BE2C (cell line): ENCODE measurements at regions not wholly inside any gene's neighbourhood (a gene's known extent, or its start where the extent isn't known, plus 50 kb on each side); places are given as distances from the start of the nearest gene placed in this dataset.
"Not testable (repeated sequence)": the region's sequence is repeated elsewhere in the genome, so short reads cannot be mapped to it uniquely, and the experiment has no call there.

Experiments
- DNase-seq: peaks from one replicate; pipeline ENCODE4 v3.0.0-alpha.2; 2020
- H3K27me3 ChIP-seq: fragments of 250-450 bp; sonication (Bioruptor Pico); 2 replicates; pipeline ENCODE4 v1.5.1; 2020; ENCODE audit warnings: mild to moderate bottlenecking
- H3K36me3 ChIP-seq: fragments of 250-450 bp; sonication (Bioruptor Pico); 2 replicates; pipeline ENCODE4 v1.5.1; 2020; ENCODE audit warnings: mild to moderate bottlenecking
- H3K4me1 ChIP-seq: fragments of 250-450 bp; sonication (Bioruptor Pico); 2 replicates; pipeline ENCODE4 v1.5.1; 2020
- H3K4me3 ChIP-seq: 2 replicates; pipeline ENCODE4 v1.5.1; 2011; ENCODE audit warnings: low read depth, low read length
- H3K9me3 ChIP-seq: fragments of 250-450 bp; sonication (Bioruptor Pico); 2 replicates; pipeline ENCODE4 v1.5.1; 2020
- CTCF ChIP-seq: IDR thresholded peaks from 2 replicates; pipeline ENCODE4 v1.5.1; 2012; ENCODE audit warnings: mild to moderate bottlenecking, low read depth, low read length

- not testable (repeated sequence) for H3K36me3 ChIP-seq, DNase-seq, H3K27me3 ChIP-seq, H3K4me1 ChIP-seq, H3K9me3 ChIP-seq, H3K4me3 ChIP-seq
Measured at GRCh38 chr16:88200154-88200895, 182.4 kb upstream of the ZNF469 start.

- no peak for TF ChIP-seq CTCF
- no peak overlapping the region for H3K4me3 ChIP-seq
- H3K9me3 ChIP-seq: no peaks in the 10 kb centered on the region
- no peaks in the 10 kb centered on the region; the same call in 1 of the 2 replicates for H3K4me1 ChIP-seq
- H3K36me3 ChIP-seq: no peaks in the 10 kb centered on the region
- no peak for DNase-seq
- no peaks in the 10 kb centered on the region for H3K27me3 ChIP-seq
Measured at GRCh38 chr16:88200896-88201185, 181.9 kb upstream of the ZNF469 start.

GRCh38 chr16:88201611-88202010 lies 181.1 kb upstream of the ZNF469 start:
- H3K9me3 ChIP-seq, H3K4me1 ChIP-seq, H3K4me3 ChIP-seq, DNase-seq, H3K36me3 ChIP-seq, H3K27me3 ChIP-seq: not testable (repeated sequence)

- DNase-seq: no peak
- Histone ChIP-seq H3K9me3 (no peaks in the 10 kb centered on the region), H3K27me3 (no peaks in the 10 kb centered on the region), H3K4me3 (no peak overlapping the region), H3K4me1 (no peaks in the 10 kb centered on the region), H3K36me3 (no peaks in the 10 kb centered on the region)
- TF ChIP-seq CTCF: no peak
Measured at GRCh38 chr16:88202207-88202745, 180.5 kb upstream of the ZNF469 start.

GRCh38 chr16:88202856-88203681 lies 179.7 kb upstream of the ZNF469 start:
- not testable (repeated sequence) for H3K4me1 ChIP-seq, H3K4me3 ChIP-seq, H3K36me3 ChIP-seq, DNase-seq, H3K9me3 ChIP-seq, H3K27me3 ChIP-seq

- H3K4me1 ChIP-seq, H3K27me3 ChIP-seq, H3K9me3 ChIP-seq, DNase-seq, H3K4me3 ChIP-seq, H3K36me3 ChIP-seq: not testable (repeated sequence)
Measured at GRCh38 chr16:88204131-88205110, 178.3 kb upstream of the ZNF469 start.

- DNase-seq, H3K4me3 ChIP-seq, H3K27me3 ChIP-seq, H3K36me3 ChIP-seq, H3K9me3 ChIP-seq, H3K4me1 ChIP-seq: not testable (repeated sequence)
Measured at GRCh38 chr16:88205482-88205881, 177.3 kb upstream of the ZNF469 start.

- H3K27me3 ChIP-seq, H3K36me3 ChIP-seq, DNase-seq, H3K9me3 ChIP-seq, H3K4me3 ChIP-seq, H3K4me1 ChIP-seq: not testable (repeated sequence)
Measured at GRCh38 chr16:88206006-88206405, 176.8 kb upstream of the ZNF469 start.

GRCh38 chr16:88206516-88206915 lies 176.2 kb upstream of the ZNF469 start:
- H3K9me3 ChIP-seq, H3K36me3 ChIP-seq, H3K4me1 ChIP-seq, H3K27me3 ChIP-seq, H3K4me3 ChIP-seq, DNase-seq: not testable (repeated sequence)
